Right lobe of liver (tissue), 4 donors: ENCODE measurements at regions not wholly inside any gene's neighbourhood (a gene's known extent, or its start where the extent isn't known, plus 50 kb on each side); places are given as distances from the start of the nearest gene placed in this dataset.

Experiments
- CTCF ChIP-seq, 4 donors: fragments of 200-600 bp in 3 of 4; fragments of 450-650 bp in 1 of 4; IDR thresholded peaks; one replicate each; pipeline versions ENCODE4 v1.5.1 to v1.8.0; 2016 to 2022; ENCODE audit warnings: antibody characterized with exemption in 4 of 4, mild to moderate bottlenecking in 2 of 4
- POLR2A ChIP-seq: fragments of 450-650 bp; IDR thresholded peaks from one replicate; pipeline ENCODE4 v1.6.1; 2017; ENCODE audit warnings: antibody characterized with exemption, mild to moderate bottlenecking
- donor health status: DM: no; HTN: no; CAD: no.
- donor health status: DM: no; HTN: no; CAD: no.
- donor health status: DM: no; HTN: yes; CAD: no.

- TF ChIP-seq CTCF (IDR thresholded peaks at IDR 0.05): no peak
- no peak for TF ChIP-seq POLR2A
Measured at GRCh38 chr2:220346919-220347318, 719.5 kb downstream of the SLC4A3 start.
